ENCODE measurements at regions not wholly inside any gene's neighbourhood (a gene's known extent, or its start where the extent isn't known, plus 50 kb on each side); places are given as distances from the start of the nearest gene placed in this dataset.
"Not testable (repeated sequence)": the region's sequence is repeated elsewhere in the genome, so short reads cannot be mapped to it uniquely, and the experiment has no call there.

DNA sequence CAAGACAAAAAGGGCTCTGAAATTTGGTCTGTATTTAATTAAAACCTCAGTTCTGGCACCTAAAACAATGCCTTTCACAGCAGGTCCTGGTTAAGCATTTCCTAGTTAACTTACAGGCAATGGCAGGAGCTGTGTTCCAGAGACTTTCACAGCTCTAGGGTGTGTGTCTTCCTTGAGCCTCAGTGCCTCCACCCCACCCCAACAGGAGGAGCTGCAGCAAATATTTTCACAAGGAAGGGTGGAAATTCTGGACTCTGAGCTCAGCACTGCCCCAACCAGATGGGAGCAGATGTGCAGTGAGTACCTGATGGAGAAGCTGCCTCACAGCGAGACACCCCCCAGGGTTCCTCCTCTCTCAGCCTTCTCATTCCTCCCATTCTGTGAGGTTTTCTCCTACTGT lies 106.3 kb upstream of the SPATA12 start:
- no peak for DNase-seq

- DNase-seq = no peak
Measured at GRCh38 chr3:56952846-56953245, 107.6 kb upstream of the SPATA12 start.

- no peak for DNase-seq
Measured at GRCh38 chr3:56952061-56952460, 108.4 kb upstream of the SPATA12 start.

DNA sequence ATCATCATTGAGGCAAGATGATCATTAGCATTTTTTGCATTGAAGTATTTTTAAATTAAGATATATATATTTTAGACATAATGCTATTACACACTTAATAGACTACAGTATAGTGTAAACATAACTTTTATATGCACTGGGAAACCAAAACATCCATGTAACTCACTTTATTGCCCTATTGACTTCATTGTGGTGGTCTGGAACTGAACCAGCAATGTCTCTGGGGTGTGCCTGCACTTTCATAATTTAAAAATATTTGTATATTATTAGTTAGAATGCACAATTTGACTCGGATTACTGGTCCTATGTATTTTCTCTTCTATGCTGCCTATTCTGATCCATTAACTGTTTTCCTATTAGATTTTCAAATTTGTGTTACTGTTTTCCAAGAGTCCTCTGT lies 109.1 kb upstream of the SPATA12 start:
- DNase-seq = no peak

- DNase-seq = not testable (repeated sequence)
Measured at GRCh38 chr3:56945378-56945777, 115.1 kb upstream of the SPATA12 start.

- no peak for DNase-seq
Measured at GRCh38 chr3:56942523-56942922, 117.9 kb upstream of the SPATA12 start.

- no peak for DNase-seq
Measured at GRCh38 chr3:56940976-56941375, 119.5 kb upstream of the SPATA12 start.

GRCh38 chr3:56940321-56940720 lies 120.1 kb upstream of the SPATA12 start:
- DNase-seq = no peak

DNA sequence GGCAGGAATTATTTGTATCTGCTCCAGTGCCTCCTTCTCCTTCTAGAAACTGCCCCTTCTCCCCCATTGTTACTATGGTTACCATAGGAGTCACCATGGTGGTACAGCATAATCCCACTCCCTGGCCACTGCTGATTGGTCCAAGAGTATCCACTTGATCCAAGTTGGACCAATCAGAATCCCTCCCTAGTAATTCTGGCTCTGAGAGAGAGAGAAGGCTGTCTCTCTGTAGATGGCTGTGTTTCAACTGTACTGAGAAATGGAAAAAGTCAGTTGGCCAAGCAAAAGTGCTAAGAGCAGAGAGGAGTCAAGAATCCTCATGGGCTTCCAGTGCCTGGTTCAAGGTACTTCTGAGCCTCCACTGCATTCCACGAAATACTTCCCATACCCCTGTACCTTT lies 120.6 kb upstream of the SPATA12 start:
- no peak for DNase-seq

DNA sequence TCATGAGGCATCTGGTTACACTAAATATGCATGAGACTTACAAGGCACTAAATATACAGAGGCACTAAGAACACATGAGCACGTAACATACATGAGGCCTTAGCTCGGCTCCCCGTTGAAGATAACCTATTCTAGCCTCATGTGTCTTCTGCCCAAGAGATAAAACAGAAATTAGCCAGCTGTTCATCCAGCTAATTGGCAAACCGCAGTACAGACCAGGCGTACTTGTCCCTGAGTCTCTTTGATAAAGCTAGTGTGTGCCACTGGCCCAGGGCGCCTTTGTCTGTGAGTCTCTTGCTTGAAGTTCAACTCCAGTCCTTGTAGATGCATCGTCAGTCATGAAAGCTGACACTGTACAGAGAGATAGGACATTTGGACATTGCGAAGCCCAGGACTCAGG lies 121.9 kb upstream of the SPATA12 start:
- DNase-seq = no peak

GRCh38 chr3:56937580-56937979 lies 122.9 kb upstream of the SPATA12 start:
- DNase-seq = no peak

GRCh38 chr3:56935811-56936210 lies 124.7 kb upstream of the SPATA12 start:
- DNase-seq = no peak

GRCh38 chr3:56934481-56934880 lies 126.0 kb upstream of the SPATA12 start:
- not testable (repeated sequence) for DNase-seq

- DNase-seq = no peak
Measured at GRCh38 chr3:56933803-56934202, 126.7 kb upstream of the SPATA12 start.

DNA sequence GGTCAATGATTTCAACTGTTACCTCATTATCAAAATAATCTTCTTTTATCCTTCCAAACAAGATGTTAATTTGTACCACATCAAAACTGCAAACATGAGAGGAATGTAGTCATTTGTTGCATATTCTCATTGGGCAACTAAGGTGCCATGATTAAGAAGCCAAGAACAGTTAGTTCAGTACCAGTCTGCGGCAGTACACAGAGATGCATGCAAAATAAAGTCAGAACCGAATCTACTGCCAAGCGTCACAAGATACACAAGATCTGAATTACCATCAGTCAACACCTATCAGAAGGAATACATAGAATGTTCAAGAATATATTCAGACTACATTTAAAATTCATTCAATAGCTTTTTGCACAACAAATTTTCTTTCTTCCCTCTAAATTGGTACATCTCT lies 127.6 kb upstream of the SPATA12 start:
- no peak for DNase-seq

DNA sequence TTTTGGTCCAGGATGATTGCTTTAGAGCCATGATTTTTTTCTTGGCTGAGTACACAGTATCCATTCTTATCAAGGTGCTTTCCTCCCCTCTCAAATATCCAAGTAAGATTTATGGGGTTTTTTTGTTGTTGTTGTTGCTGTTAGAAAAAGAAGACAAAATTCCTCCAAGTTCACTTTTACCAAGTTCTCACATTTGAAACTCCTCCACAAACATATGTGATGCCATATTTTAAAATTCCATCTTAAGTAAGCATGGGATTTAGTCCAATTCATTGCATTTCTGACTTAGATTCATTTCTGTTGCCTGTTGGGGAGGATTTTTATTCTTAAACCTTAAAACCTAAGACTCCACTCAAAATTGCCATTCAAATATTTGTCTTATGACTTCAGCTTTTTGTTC lies 128.6 kb upstream of the SPATA12 start:
- no peak for DNase-seq

GRCh38 chr3:56930706-56931105 lies 129.0 kb upstream of the ARHGEF3 start:
- DNase-seq = no peak

- DNase-seq = no peak
Measured at GRCh38 chr3:56929809-56930615, 128.3 kb upstream of the ARHGEF3 start.

- DNase-seq = no peak
Measured at GRCh38 chr3:56928379-56929068, 126.8 kb upstream of the ARHGEF3 start.

- no peak for DNase-seq
Measured at GRCh38 chr3:56927855-56928254, 126.1 kb upstream of the ARHGEF3 start.

- DNase-seq = no peak
Measured at GRCh38 chr3:56926947-56927282, 125.2 kb upstream of the ARHGEF3 start.

- DNase-seq = no peak
Measured at GRCh38 chr3:56926243-56926946, 124.6 kb upstream of the ARHGEF3 start.

DNA sequence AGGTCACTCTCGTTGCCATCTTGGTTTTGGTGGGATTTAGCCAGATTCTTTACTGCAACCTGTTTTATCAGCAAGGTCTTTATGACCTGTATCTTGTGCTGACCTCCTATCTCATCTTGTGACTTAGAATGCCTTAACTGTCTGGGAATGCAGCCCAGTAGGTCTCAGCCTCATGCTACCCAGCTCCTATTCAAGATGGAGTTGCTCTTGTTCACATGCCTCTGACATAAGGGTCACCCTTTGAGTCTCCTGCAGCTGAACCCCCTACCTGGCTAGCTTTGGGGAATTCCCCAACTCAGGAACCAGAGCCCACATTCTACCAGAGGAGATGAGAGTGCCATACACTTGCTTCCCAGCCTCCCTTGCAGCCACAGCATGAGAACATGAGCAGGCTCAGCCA lies 123.0 kb upstream of the ARHGEF3 start:
- not testable (repeated sequence) for DNase-seq
